Keratinocyte (primary cell): ENCODE measurements at regions not wholly inside any gene's neighbourhood (a gene's known extent, or its start where the extent isn't known, plus 50 kb on each side); places are given as distances from the start of the nearest gene placed in this dataset.

Experiments used
- DNase-seq: peaks from one replicate; pipeline ENCODE4 v3.0.0-alpha.2; 2011; ENCODE audit warnings: low read depth, missing footprints, low spot score
- FAIRE-seq: peaks from 2 replicates; lab custom pipeline; 2011; peaks lifted over from hg19 to GRCh38; lab: Jason Lieb, UNC
- H2AFZ ChIP-seq: 2 replicates; pipeline ENCODE4 v1.6.0; 2012; ENCODE audit warnings: low read length, control low read depth, inconsistent platforms; ENCODE audit not compliant: control insufficient read depth
- H3K27ac ChIP-seq: 2 replicates; pipeline ENCODE4 v1.5.1; 2011; ENCODE audit warnings: low read length; ENCODE audit not compliant: control insufficient read depth, insufficient read depth
- H3K27me3 ChIP-seq: 3 replicates; pipeline ENCODE4 v1.6.0; 2011; ENCODE audit warnings: low read length; ENCODE audit not compliant: control insufficient read depth, insufficient read depth; ENCODE audit errors: extremely low read depth
- H3K36me3 ChIP-seq, 2 experiments: 2 replicates in 1 of 2; 3 replicates in 1 of 2; pipeline ENCODE4 v1.5.1; 2011; ENCODE audit warnings: low read length in 2 of 2, mild to moderate bottlenecking in 1 of 2; ENCODE audit not compliant: control insufficient read depth in 2 of 2, insufficient read depth in 2 of 2; ENCODE audit errors: extremely low read depth in 1 of 2
- H3K4me1 ChIP-seq: 3 replicates; pipeline ENCODE4 v1.5.1; 2011; ENCODE audit warnings: low read length; ENCODE audit not compliant: control insufficient read depth, insufficient read depth; ENCODE audit errors: extremely low read depth
- H3K4me2 ChIP-seq: 3 replicates; pipeline ENCODE4 v1.6.0; 2011; ENCODE audit warnings: low read depth, low read length; ENCODE audit not compliant: control insufficient read depth, insufficient read depth; ENCODE audit errors: extremely low read depth
- H3K4me3 ChIP-seq, 3 experiments: fragments of 200-600 bp in 1 of 3; sonication (generic) in 1 of 3; 2 replicates in 2 of 3; 3 replicates in 1 of 3; pipeline ENCODE4 v1.5.1; 2011 to 2016; ENCODE audit warnings: low read length in 3 of 3, mild to moderate bottlenecking in 3 of 3, control low read depth in 2 of 3, inconsistent platforms in 1 of 3, low read depth in 1 of 3, mixed read lengths in 1 of 3, mixed run types in 1 of 3, moderate library complexity in 1 of 3; ENCODE audit not compliant: control insufficient read depth in 2 of 3, insufficient read depth in 2 of 3; ENCODE audit errors: extremely low read depth in 1 of 3
- H3K79me2 ChIP-seq: 2 replicates; pipeline ENCODE4 v1.6.0; 2012; ENCODE audit warnings: low read length; ENCODE audit not compliant: control insufficient read depth, insufficient read depth
- H3K9ac ChIP-seq: 3 replicates; pipeline ENCODE4 v1.6.0; 2011; ENCODE audit warnings: low read length; ENCODE audit not compliant: control insufficient read depth, insufficient read depth; ENCODE audit errors: extremely low read depth
- H3K9me1 ChIP-seq: 3 replicates; pipeline ENCODE4 v1.6.0; 2011; ENCODE audit warnings: low read length; ENCODE audit not compliant: control insufficient read depth, insufficient read depth; ENCODE audit errors: extremely low read depth
- H3K9me3 ChIP-seq: 2 replicates; pipeline ENCODE4 v1.5.1; 2012; ENCODE audit warnings: low read depth, low read length; ENCODE audit not compliant: control insufficient read depth
- H4K20me1 ChIP-seq: 3 replicates; pipeline ENCODE4 v1.6.0; 2011; ENCODE audit warnings: low read length; ENCODE audit not compliant: control insufficient read depth, insufficient read depth; ENCODE audit errors: extremely low read depth
- EZH2 ChIP-seq: IDR thresholded peaks from one replicate; pipeline ENCODE4 v1.6.1; 2012; ENCODE audit warnings: inconsistent platforms, mild to moderate bottlenecking, low read length, moderate library complexity
- dilution Hi-C: fragments of 300-500 bp; cut with MboI; formaldehyde crosslinking; loops from one replicate; pipeline ENCODE4 v1.7.0; 2020; ENCODE audit warnings: low sequenced_read_pairs; ENCODE audit not compliant: extremely low pct_ligation_motif_present
- TF ChIP-seq, protein P1 (sequence below), 3 experiments: IDR thresholded peaks in 1 of 3; conservative IDR thresholded peaks in 1 of 3; optimal IDR thresholded peaks in 1 of 3; 2 replicates in 2 of 3; 3 replicates in 1 of 3; pipeline versions ENCODE3 to v1.5.1; 2011; ENCODE audit warnings: low read length in 3 of 3, mild to moderate bottlenecking in 3 of 3, moderate library complexity in 2 of 3, control low read depth in 1 of 3, inconsistent platforms in 1 of 3; ENCODE audit not compliant: insufficient read depth in 2 of 3; ENCODE audit errors: extremely low read depth in 1 of 3

DNA sequence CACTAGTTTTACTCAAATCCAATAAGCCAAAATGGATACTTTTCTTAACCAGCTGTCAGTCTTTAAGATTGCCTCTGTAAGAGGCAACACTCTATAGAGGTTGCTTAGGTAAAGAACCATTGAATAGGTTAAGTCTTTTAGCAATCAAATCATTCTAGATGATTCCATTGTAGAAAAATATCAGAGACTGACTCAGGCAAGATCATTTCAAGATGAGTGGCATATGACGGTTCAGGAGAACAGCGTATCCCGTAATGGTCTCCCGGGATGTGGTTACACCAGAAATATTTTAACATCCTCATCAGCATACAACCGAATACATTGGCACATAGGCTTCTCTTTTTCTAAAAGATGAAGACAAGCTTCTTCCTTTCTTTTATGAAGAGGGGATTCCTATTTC, 641.7 kb upstream of the AGA start:
- H3K4me2 ChIP-seq = no peak overlapping the region
- dilution Hi-C loops = no loop called here
- H3K36me3 ChIP-seq = no peaks in the 10 kb centered on the region
- no peak overlapping the region for H3K4me3 ChIP-seq
- H4K20me1 ChIP-seq = no peaks in the 10 kb centered on the region
- no peaks in the 10 kb centered on the region for H3K4me1 ChIP-seq
- DNase-seq (no peak), FAIRE-seq (no peak)
- no peak for TF ChIP-seq EZH2
- TF ChIP-seq, protein P1, sequence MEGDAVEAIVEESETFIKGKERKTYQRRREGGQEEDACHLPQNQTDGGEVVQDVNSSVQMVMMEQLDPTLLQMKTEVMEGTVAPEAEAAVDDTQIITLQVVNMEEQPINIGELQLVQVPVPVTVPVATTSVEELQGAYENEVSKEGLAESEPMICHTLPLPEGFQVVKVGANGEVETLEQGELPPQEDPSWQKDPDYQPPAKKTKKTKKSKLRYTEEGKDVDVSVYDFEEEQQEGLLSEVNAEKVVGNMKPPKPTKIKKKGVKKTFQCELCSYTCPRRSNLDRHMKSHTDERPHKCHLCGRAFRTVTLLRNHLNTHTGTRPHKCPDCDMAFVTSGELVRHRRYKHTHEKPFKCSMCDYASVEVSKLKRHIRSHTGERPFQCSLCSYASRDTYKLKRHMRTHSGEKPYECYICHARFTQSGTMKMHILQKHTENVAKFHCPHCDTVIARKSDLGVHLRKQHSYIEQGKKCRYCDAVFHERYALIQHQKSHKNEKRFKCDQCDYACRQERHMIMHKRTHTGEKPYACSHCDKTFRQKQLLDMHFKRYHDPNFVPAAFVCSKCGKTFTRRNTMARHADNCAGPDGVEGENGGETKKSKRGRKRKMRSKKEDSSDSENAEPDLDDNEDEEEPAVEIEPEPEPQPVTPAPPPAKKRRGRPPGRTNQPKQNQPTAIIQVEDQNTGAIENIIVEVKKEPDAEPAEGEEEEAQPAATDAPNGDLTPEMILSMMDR (optimal IDR thresholded peaks at IDR 0.05 in 1 of 3, IDR thresholded peaks at IDR 0.05 in 1 of 3, conservative IDR thresholded peaks at IDR 0.05 in 1 of 3; ENCODE audit: extremely low read depth in 1 of 3, insufficient read depth in 2 of 3, low read length in 3 of 3) = no peak
- H3K9ac ChIP-seq = no peak overlapping the region
- H2AFZ ChIP-seq = no peak overlapping the region
- H3K9me1 ChIP-seq = no peaks in the 10 kb centered on the region
- no peak overlapping the region for H3K27ac ChIP-seq
- no peaks in the 10 kb centered on the region for H3K79me2 ChIP-seq
- no peaks in the 10 kb centered on the region for H3K9me3 ChIP-seq
- H3K27me3 ChIP-seq = no peaks in the 10 kb centered on the region

DNA sequence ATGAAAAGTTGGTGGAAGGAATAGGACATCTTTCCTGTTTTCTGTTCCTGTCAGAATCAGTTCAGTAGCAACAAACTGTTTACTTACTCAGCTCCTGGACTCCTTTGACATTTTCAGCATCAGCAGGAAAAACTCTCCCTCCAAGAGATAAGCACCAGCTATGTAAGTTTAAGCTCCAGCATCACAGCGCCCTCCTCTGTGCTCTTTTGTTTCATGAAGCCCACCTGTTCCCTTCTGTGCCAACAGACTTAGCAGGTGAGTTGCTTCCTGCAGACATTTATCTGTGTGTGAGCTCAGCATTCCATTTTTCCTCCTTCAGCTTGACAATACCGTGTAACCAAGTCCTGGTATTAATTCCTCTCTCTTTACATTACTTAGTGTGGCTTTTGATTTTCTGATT, 644.1 kb upstream of the AGA start:
- H3K4me3 ChIP-seq = no peak overlapping the region
- H3K9ac ChIP-seq = no peak overlapping the region
- FAIRE-seq = no peak
- H4K20me1 ChIP-seq = no peaks in the 10 kb centered on the region
- H3K27ac ChIP-seq = no peak overlapping the region
- no peaks in the 10 kb centered on the region for H3K79me2 ChIP-seq
- dilution Hi-C loops = no loop called here
- H3K9me1 ChIP-seq = no peaks in the 10 kb centered on the region
- no peak overlapping the region for H2AFZ ChIP-seq
- no peak overlapping the region for H3K4me2 ChIP-seq
- no peaks in the 10 kb centered on the region for H3K9me3 ChIP-seq
- H3K36me3 ChIP-seq = no peaks in the 10 kb centered on the region
- H3K4me1 ChIP-seq = no peaks in the 10 kb centered on the region
- DNase-seq = no peak
- no peaks in the 10 kb centered on the region for H3K27me3 ChIP-seq
- TF ChIP-seq, protein P1 (optimal IDR thresholded peaks at IDR 0.05 in 1 of 3, IDR thresholded peaks at IDR 0.05 in 1 of 3, conservative IDR thresholded peaks at IDR 0.05 in 1 of 3; ENCODE audit: extremely low read depth in 1 of 3, insufficient read depth in 2 of 3, low read length in 3 of 3) = peak in 1 of 3 experiments; percentile 19
- no peak for TF ChIP-seq EZH2
